ENCODE measurements at regions not wholly inside any gene's neighbourhood (a gene's known extent, or its start where the extent isn't known, plus 50 kb on each side); places are given as distances from the start of the nearest gene placed in this dataset.

- Histone ChIP-seq H3F3A (ENCODE audit: control insufficient read depth, insufficient read depth) (no peaks in the 10 kb centered on the region), H3K4me1 (ENCODE audit: control insufficient read depth, low read length) (no peaks in the 10 kb centered on the region), H3K4me2 (ENCODE audit: low read length) (no peak overlapping the region), H3K4me3 (ENCODE audit: low read length) (no peak overlapping the region), H3K27ac (ENCODE audit: low read depth, low read length) (no peak overlapping the region), H3K9me2 (replicated peaks; ENCODE audit: control insufficient read depth, low read length) (no peaks in the 10 kb centered on the region), H4K20me1 (ENCODE audit: control insufficient read depth, insufficient read depth, low read depth, low read length) (no peaks in the 10 kb centered on the region), H3K79me2 (ENCODE audit: control insufficient read depth, low read length) (no peaks in the 10 kb centered on the region), H3K27me3 (ENCODE audit: control insufficient read depth, low read length) (no peaks in the 10 kb centered on the region), H3K9me3 (ENCODE audit: control insufficient read depth, insufficient read depth, low read length) (no peaks in the 10 kb centered on the region), H3K36me3 (ENCODE audit: control insufficient read depth, low read length) (no peaks in the 10 kb centered on the region)
- TF ChIP-seq EZH2phosphoT487 (IDR thresholded peaks at IDR 0.05; ENCODE audit: borderline replicate concordance, low read length): no peak
- no peak for TF ChIP-seq CTCF (IDR thresholded peaks at IDR 0.05; ENCODE audit: low read depth, low read length, poor library complexity, severe bottlenecking)
These were observed 124.7 kb upstream of the RBMS3 start for GRCh38 chr3:29156086-29156715.

GRCh38 chr3:29164825-29165224 is 116.0 kb upstream of the RBMS3 start:
- TF ChIP-seq EZH2phosphoT487 (IDR thresholded peaks at IDR 0.05; ENCODE audit: borderline replicate concordance, low read length) (no peak), CTCF (IDR thresholded peaks at IDR 0.05; ENCODE audit: low read depth, low read length, poor library complexity, severe bottlenecking) (no peak)

GRCh38 chr3:29167180-29167579 is 113.7 kb upstream of the RBMS3 start:
- H3K4me3 ChIP-seq (ENCODE audit: low read length): no peak overlapping the region

More at GRCh38 chr3:29164825-29165224, 116.0 kb upstream of the RBMS3 start:
- Histone ChIP-seq H3K9me2 (replicated peaks; ENCODE audit: control insufficient read depth, low read length) (no peaks in the 10 kb centered on the region), H3K4me2 (ENCODE audit: low read length) (no peak overlapping the region), H3K79me2 (ENCODE audit: control insufficient read depth, low read length) (no peaks in the 10 kb centered on the region), H3F3A (ENCODE audit: control insufficient read depth, insufficient read depth) (no peaks in the 10 kb centered on the region), H3K27ac (ENCODE audit: low read depth, low read length) (no peak overlapping the region), H3K4me3 (ENCODE audit: low read length) (no peak overlapping the region), H3K27me3 (ENCODE audit: control insufficient read depth, low read length) (no peaks in the 10 kb centered on the region), H3K9me3 (ENCODE audit: control insufficient read depth, insufficient read depth, low read length) (no peaks in the 10 kb centered on the region), H3K36me3 (ENCODE audit: control insufficient read depth, low read length) (no peaks in the 10 kb centered on the region), H3K4me1 (ENCODE audit: control insufficient read depth, low read length) (0 out of 2 replicates have a peak, but pooled peaks cover 2% of the 10 kb centered on the region), H4K20me1 (ENCODE audit: control insufficient read depth, insufficient read depth, low read depth, low read length) (no peaks in the 10 kb centered on the region)

More at GRCh38 chr3:29167180-29167579, 113.7 kb upstream of the RBMS3 start:
- Histone ChIP-seq H3K27me3 (ENCODE audit: control insufficient read depth, low read length) (no peaks in the 10 kb centered on the region), H3K9me3 (ENCODE audit: control insufficient read depth, insufficient read depth, low read length) (no peaks in the 10 kb centered on the region), H3K4me1 (ENCODE audit: control insufficient read depth, low read length) (peaks cover 23% of the 10 kb centered on the region), H3K4me2 (ENCODE audit: low read length) (no peak overlapping the region), H3F3A (ENCODE audit: control insufficient read depth, insufficient read depth) (no peaks in the 10 kb centered on the region), H3K36me3 (ENCODE audit: control insufficient read depth, low read length) (no peaks in the 10 kb centered on the region; the same call in 1 of the 2 replicates), H3K27ac (ENCODE audit: low read depth, low read length) (no peak overlapping the region), H3K9me2 (replicated peaks; ENCODE audit: control insufficient read depth, low read length) (no peaks in the 10 kb centered on the region), H4K20me1 (ENCODE audit: control insufficient read depth, insufficient read depth, low read depth, low read length) (no peaks in the 10 kb centered on the region), H3K79me2 (ENCODE audit: control insufficient read depth, low read length) (no peaks in the 10 kb centered on the region)
- no peak for TF ChIP-seq CTCF (IDR thresholded peaks at IDR 0.05; ENCODE audit: low read depth, low read length, poor library complexity, severe bottlenecking)
- no peak for TF ChIP-seq EZH2phosphoT487 (IDR thresholded peaks at IDR 0.05; ENCODE audit: borderline replicate concordance, low read length)

Data from DOHH2 (cell line).